NCI-H146 treated with DMSO at 0.1 percent for 48 hours (cell line): ENCODE measurements at regions not wholly inside any gene's neighbourhood (a gene's known extent, or its start where the extent isn't known, plus 50 kb on each side); places are given as distances from the start of the nearest gene placed in this dataset.

ENCODE experiments used
- DNase-seq: peaks from one replicate; lab custom pipeline; 2025; ENCODE audit not compliant: unreplicated experiment; lab: John Stamatoyannopoulos, UW

- DNase-seq, result peak; percentile 55
Measured at GRCh38 chr7:106774768-106775551, 90.1 kb upstream of the PIK3CG start.

GRCh38 chr7:106775552-106775936 lies 89.5 kb upstream of the PIK3CG start:
- no peak for DNase-seq

- DNase-seq, result no peak
Measured at GRCh38 chr7:106775975-106776607, 89.0 kb upstream of the PIK3CG start.

- DNase-seq, result no peak
Measured at GRCh38 chr7:106776618-106777347, 88.3 kb upstream of the PIK3CG start.

GRCh38 chr7:106777674-106778299 lies 87.3 kb upstream of the PIK3CG start:
- no peak for DNase-seq

GRCh38 chr7:106778656-106779250 lies 86.3 kb upstream of the PIK3CG start:
- DNase-seq, result no peak

GRCh38 chr7:106779877-106780276 lies 85.2 kb upstream of the PIK3CG start:
- peak; percentile 67 for DNase-seq

- no peak for DNase-seq
Measured at GRCh38 chr7:106781007-106781406, 84.1 kb upstream of the PIK3CG start.

GRCh38 chr7:106781828-106782544 lies 83.1 kb upstream of the PIK3CG start:
- no peak for DNase-seq

GRCh38 chr7:106783286-106783685 lies 81.8 kb upstream of the PIK3CG start:
- DNase-seq, result no peak

- DNase-seq, result no peak
Measured at GRCh38 chr7:106788637-106789036, 76.4 kb upstream of the PIK3CG start.

- no peak for DNase-seq
Measured at GRCh38 chr7:106791526-106791925, 73.6 kb upstream of the PIK3CG start.

GRCh38 chr7:106792233-106792926 lies 72.7 kb upstream of the PIK3CG start:
- DNase-seq, result no peak

- peak; percentile 26 for DNase-seq
Measured at GRCh38 chr7:106793015-106793975, 71.8 kb upstream of the PIK3CG start.

- no peak for DNase-seq
Measured at GRCh38 chr7:106794276-106795083, 70.6 kb upstream of the PIK3CG start.

- no peak for DNase-seq
Measured at GRCh38 chr7:106795084-106795876, 69.8 kb upstream of the PIK3CG start.

GRCh38 chr7:106795877-106796231 lies 69.2 kb upstream of the PIK3CG start:
- DNase-seq, result no peak
